ENCODE measurements at regions not wholly inside any gene's neighbourhood (a gene's known extent, or its start where the extent isn't known, plus 50 kb on each side); places are given as distances from the start of the nearest gene placed in this dataset.
A peak's percentile ranks its signal among the peaks of the same experiment; 100 is the strongest.

GRCh38 chr7:118059209-118059608 lies 124.8 kb upstream of the LSM8 start:
- TF ChIP-seq CTCF (conservative IDR thresholded peaks at IDR 0.05; ENCODE audit: control insufficient read depth, insufficient read depth, low read depth, low read length), result no peak
- H3K4me3 ChIP-seq (ENCODE audit: control insufficient read depth, low read depth, low read length), result no peak overlapping the region
- peak; percentile 36 for DNase-seq (ENCODE audit: low read depth)

- TF ChIP-seq CTCF (conservative IDR thresholded peaks at IDR 0.05; ENCODE audit: control insufficient read depth, insufficient read depth, low read depth, low read length), result no peak
- DNase-seq (ENCODE audit: low read depth), result no peak
- no peak overlapping the region for H3K4me3 ChIP-seq (ENCODE audit: control insufficient read depth, low read depth, low read length)
Observed at GRCh38 chr7:118060692-118061091, 123.3 kb upstream of the LSM8 start.

- DNase-seq (ENCODE audit: low read depth), result no peak
- TF ChIP-seq CTCF (conservative IDR thresholded peaks at IDR 0.05; ENCODE audit: control insufficient read depth, insufficient read depth, low read depth, low read length), result no peak
- H3K4me3 ChIP-seq (ENCODE audit: control insufficient read depth, low read depth, low read length), result no peak overlapping the region
Observed at GRCh38 chr7:118061386-118061785, 122.6 kb upstream of the LSM8 start.

GRCh38 chr7:118072893-118073674 lies 110.9 kb upstream of the LSM8 start:
- TF ChIP-seq CTCF (conservative IDR thresholded peaks at IDR 0.05; ENCODE audit: control insufficient read depth, insufficient read depth, low read depth, low read length), result no peak
- no peak overlapping the region for H3K4me3 ChIP-seq (ENCODE audit: control insufficient read depth, low read depth, low read length)
- no peak for DNase-seq (ENCODE audit: low read depth)

- no peak for TF ChIP-seq CTCF (conservative IDR thresholded peaks at IDR 0.05; ENCODE audit: control insufficient read depth, insufficient read depth, low read depth, low read length)
- no peak overlapping the region for H3K4me3 ChIP-seq (ENCODE audit: control insufficient read depth, low read depth, low read length)
- no peak for DNase-seq (ENCODE audit: low read depth)
Observed at GRCh38 chr7:118075936-118076335, 108.0 kb upstream of the LSM8 start.

GRCh38 chr7:118076564-118076963 lies 107.4 kb upstream of the LSM8 start:
- no peak for TF ChIP-seq CTCF (conservative IDR thresholded peaks at IDR 0.05; ENCODE audit: control insufficient read depth, insufficient read depth, low read depth, low read length)
- DNase-seq (ENCODE audit: low read depth), result no peak
- no peak overlapping the region for H3K4me3 ChIP-seq (ENCODE audit: control insufficient read depth, low read depth, low read length)

Data from fibroblast of mammary gland (primary cell).